MCF 10A (cell line): ENCODE measurements at regions not wholly inside any gene's neighbourhood (a gene's known extent, or its start where the extent isn't known, plus 50 kb on each side); places are given as distances from the start of the nearest gene placed in this dataset.

Experiments
- BruUV-seq: library from RNA; stranded (reverse); fragments of 400-500 nt; replicated peaks from 2 replicates; lab custom pipeline; 2021; lab: Mats Ljungman, UMichigan
- CTCF ChIA-PET: fragments of 300-600 bp; sonication (Branson Sonifier 250); formaldehyde crosslinking; extraction: SDS; loops from one replicate; lab custom pipeline; 2021; ENCODE audit warnings: antibody characterized with exemption, inconsistent platforms; lab: Yijun Ruan, JAX
- POLR2A ChIA-PET: fragments of 300-600, 350-650 bp; sonication (Branson Sonifier 250); formaldehyde crosslinking; extraction: SDS; loops from one replicate; lab custom pipeline; 2020; ENCODE audit warnings: antibody characterized with exemption, inconsistent platforms; lab: Yijun Ruan, JAX
- DNase-seq: peaks from one replicate; pipeline ENCODE4 v3.0.0-alpha.2; 2018; ENCODE audit not compliant: unreplicated experiment
- H3K27ac Mint-ChIP-seq: one replicate; pipeline ENCODE4 v1.8.0; 2022; ENCODE audit warnings: mild to moderate bottlenecking, low read depth, mixed read lengths; ENCODE audit not compliant: unreplicated experiment
- H3K27me3 Mint-ChIP-seq: one replicate; pipeline ENCODE4 v1.8.0; 2022; ENCODE audit warnings: mixed read lengths; ENCODE audit not compliant: insufficient read depth, unreplicated experiment
- H3K36me3 Mint-ChIP-seq: one replicate; pipeline ENCODE4 v1.8.0; 2022; ENCODE audit warnings: mild to moderate bottlenecking, moderate library complexity, mixed read lengths; ENCODE audit not compliant: insufficient read depth, unreplicated experiment
- H3K4me1 Mint-ChIP-seq: one replicate; pipeline ENCODE4 v1.8.0; 2022; ENCODE audit warnings: mixed read lengths; ENCODE audit not compliant: insufficient read depth, unreplicated experiment
- H3K4me3 Mint-ChIP-seq: one replicate; pipeline ENCODE4 v1.8.0; 2022; ENCODE audit warnings: mild to moderate bottlenecking, moderate library complexity, mixed read lengths; ENCODE audit not compliant: unreplicated experiment
- H3K9me3 Mint-ChIP-seq: one replicate; pipeline ENCODE4 v1.8.0; 2022; ENCODE audit warnings: mixed read lengths; ENCODE audit not compliant: unreplicated experiment
- intact Hi-C: fragments of 100-400 bp; cut with micrococcal nuclease; formaldehyde crosslinking; loops from 2 replicates; pipeline ENCODE4 v1.14.1; 2022
- TF ChIP-seq, protein P1 (sequence below): fragments of 200-600 bp; IDR thresholded peaks from one replicate; pipeline ENCODE4 v1.8.0; 2022; ENCODE audit warnings: antibody characterized with exemption, mild to moderate bottlenecking; ENCODE audit not compliant: unreplicated experiment

GRCh38 chr22:22776121-22776520 is 111.5 kb upstream of the IGLL5 start:
- Mint-ChIP-seq H3K27ac (no peak overlapping the region), H3K4me1 (no peaks in the 10 kb centered on the region), H3K4me3 (no peak overlapping the region), H3K36me3 (no peaks in the 10 kb centered on the region), H3K9me3 (no peaks in the 10 kb centered on the region), H3K27me3 (peaks cover 84% of the 10 kb centered on the region)
- intact Hi-C loops = no loop called here
- BruUV-seq = no TSS peak
- ChIA-PET CTCF (interaction anchor here (1.1 to 1.6 kb wide), 3 partner anchors 10 to 27 kb away, joined by 3 to 4 read pairs (median 3); no protein-coding TSS in a partner anchor), POLR2A (no interaction called here)
- DNase-seq = no peak
- TF ChIP-seq, protein P1, sequence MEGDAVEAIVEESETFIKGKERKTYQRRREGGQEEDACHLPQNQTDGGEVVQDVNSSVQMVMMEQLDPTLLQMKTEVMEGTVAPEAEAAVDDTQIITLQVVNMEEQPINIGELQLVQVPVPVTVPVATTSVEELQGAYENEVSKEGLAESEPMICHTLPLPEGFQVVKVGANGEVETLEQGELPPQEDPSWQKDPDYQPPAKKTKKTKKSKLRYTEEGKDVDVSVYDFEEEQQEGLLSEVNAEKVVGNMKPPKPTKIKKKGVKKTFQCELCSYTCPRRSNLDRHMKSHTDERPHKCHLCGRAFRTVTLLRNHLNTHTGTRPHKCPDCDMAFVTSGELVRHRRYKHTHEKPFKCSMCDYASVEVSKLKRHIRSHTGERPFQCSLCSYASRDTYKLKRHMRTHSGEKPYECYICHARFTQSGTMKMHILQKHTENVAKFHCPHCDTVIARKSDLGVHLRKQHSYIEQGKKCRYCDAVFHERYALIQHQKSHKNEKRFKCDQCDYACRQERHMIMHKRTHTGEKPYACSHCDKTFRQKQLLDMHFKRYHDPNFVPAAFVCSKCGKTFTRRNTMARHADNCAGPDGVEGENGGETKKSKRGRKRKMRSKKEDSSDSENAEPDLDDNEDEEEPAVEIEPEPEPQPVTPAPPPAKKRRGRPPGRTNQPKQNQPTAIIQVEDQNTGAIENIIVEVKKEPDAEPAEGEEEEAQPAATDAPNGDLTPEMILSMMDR = no peak

DNA sequence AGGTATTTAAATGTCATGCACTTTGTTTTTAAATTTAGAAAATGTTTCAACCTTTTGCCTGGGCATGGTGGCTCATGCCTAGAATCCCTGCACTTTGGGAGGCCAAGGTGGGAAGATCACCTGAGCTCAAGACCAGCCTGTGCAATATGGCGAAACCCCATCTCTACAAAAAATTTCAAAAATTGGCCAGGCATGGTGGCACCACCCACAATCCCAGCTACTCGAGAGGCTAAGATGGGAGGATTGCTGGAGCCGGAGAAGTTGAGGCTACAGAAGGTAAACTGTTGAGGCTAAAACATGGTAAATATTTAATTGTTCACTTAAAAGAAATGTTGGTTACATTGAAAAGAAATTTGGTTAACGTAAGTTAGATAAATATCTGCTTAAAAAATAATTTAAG is 108.4 kb upstream of the IGLL5 start:
- no peaks in the 10 kb centered on the region for H3K4me1 Mint-ChIP-seq
- no TSS peak for BruUV-seq
- POLR2A ChIA-PET = no interaction called here
- DNase-seq = no peak
- no peak overlapping the region for H3K27ac Mint-ChIP-seq
- peaks cover 84% of the 10 kb centered on the region for H3K27me3 Mint-ChIP-seq
- intact Hi-C loops = no loop called here
- CTCF ChIA-PET = interaction anchor here (0.7 to 2.8 kb wide), 2 partner anchors 9 to 220 kb away, joined by 3 to 22 read pairs; no protein-coding TSS in a partner anchor
- H3K4me3 Mint-ChIP-seq = no peak overlapping the region
- H3K36me3 Mint-ChIP-seq = no peaks in the 10 kb centered on the region
- TF ChIP-seq, protein P1 = no peak
- H3K9me3 Mint-ChIP-seq = no peaks in the 10 kb centered on the region

DNA sequence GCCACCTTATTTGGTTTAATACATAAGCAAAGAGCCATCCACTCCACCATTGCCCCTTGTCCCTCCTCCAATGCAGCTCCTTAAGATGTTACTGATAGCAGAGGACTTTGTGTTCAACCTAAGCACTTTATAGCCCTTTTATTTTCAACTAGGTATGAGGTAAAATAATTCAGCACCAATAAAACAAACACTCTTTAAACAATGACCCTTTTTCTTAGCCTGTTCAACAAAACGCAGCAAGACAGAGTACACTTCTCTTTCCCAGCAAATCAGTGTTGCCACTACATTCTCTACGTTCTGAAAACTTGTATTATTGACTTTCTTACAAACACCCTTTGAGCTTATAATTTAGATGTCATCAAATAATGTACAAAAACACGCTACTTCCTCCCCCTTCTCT is 104.0 kb upstream of the IGLL5 start:
- no peaks in the 10 kb centered on the region for H3K9me3 Mint-ChIP-seq
- BruUV-seq = no TSS peak
- no peaks in the 10 kb centered on the region for H3K36me3 Mint-ChIP-seq
- CTCF ChIA-PET = interaction anchor here (0.6 to 1.7 kb wide), 3 partner anchors 14 to 1802 kb away, joined by 3 to 10 read pairs (median 3); partner anchors contain the start of gene LZTR1
- no peaks in the 10 kb centered on the region for H3K4me1 Mint-ChIP-seq
- POLR2A ChIA-PET = interaction anchor here (0.6 kb wide), 1 partner anchor 656 kb away, joined by 3 read pairs; no protein-coding TSS in a partner anchor
- TF ChIP-seq, protein P1 = no peak
- intact Hi-C loops = no loop called here
- no peak for DNase-seq
- H3K27me3 Mint-ChIP-seq = peaks cover 62% of the 10 kb centered on the region
- H3K27ac Mint-ChIP-seq = no peak overlapping the region
- H3K4me3 Mint-ChIP-seq = no peak overlapping the region

DNA sequence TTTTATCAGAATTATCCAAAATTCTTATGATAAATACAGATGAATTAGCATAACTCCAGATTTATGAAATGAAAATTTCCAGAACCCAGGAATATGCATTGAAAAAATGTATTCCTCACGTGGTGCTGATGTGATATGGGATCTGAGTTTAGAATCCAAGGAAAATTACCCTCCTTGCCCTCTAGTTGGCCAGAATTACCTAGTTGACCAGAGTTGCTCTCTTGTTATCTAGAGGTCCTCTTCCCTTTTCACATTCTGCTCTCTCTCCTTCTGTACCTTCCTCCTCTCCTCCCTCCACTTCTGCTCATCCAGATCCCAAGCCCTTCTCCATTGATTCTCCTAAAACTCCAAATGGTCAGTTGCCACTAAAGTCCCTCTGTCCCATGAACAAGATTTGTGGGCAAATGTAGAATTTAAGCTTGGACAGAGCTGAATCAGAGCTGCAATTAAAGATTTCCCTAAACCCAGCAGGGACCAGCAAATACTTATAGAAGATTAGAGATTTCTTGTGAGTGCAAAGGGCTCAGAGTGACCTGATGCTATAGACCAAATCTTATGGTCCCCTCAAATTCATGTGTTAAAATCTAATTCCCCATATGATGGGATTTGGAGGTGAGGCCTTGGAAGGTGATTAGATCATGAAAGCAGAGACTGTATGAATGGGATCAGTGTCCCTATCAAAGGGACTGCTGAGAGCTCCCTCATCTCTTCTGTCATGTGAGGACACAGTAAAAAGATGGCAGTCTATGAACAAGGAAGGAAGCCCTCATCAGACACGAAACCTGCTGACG is 103.2 kb upstream of the IGLL5 start:
- H3K27ac Mint-ChIP-seq = no peak overlapping the region
- no peak for DNase-seq
- H3K4me1 Mint-ChIP-seq = no peaks in the 10 kb centered on the region
- CTCF ChIA-PET = interaction anchor here (0.6 to 1.7 kb wide), 4 partner anchors 15 to 1576 kb away, joined by 3 to 10 read pairs (median 4); no protein-coding TSS in a partner anchor
- BruUV-seq = no TSS peak
- TF ChIP-seq, protein P1 = no peak
- intact Hi-C loops = loop anchor here (5.0 kb wide), 1 partner anchor 173 kb away; no protein-coding TSS in a partner anchor
- H3K9me3 Mint-ChIP-seq = no peaks in the 10 kb centered on the region
- H3K27me3 Mint-ChIP-seq = peaks cover 58% of the 10 kb centered on the region
- POLR2A ChIA-PET = interaction anchor here (0.6 kb wide), 1 partner anchor 655 kb away, joined by 3 read pairs; no protein-coding TSS in a partner anchor
- H3K4me3 Mint-ChIP-seq = no peak overlapping the region
- H3K36me3 Mint-ChIP-seq = no peaks in the 10 kb centered on the region
